Tibial nerve (tissue), 4 donors: ENCODE measurements at regions not wholly inside any gene's neighbourhood (a gene's known extent, or its start where the extent isn't known, plus 50 kb on each side); places are given as distances from the start of the nearest gene placed in this dataset.

ENCODE experiments used
- DNase-seq, 2 donors: peaks; one replicate each; pipeline ENCODE4 v3.0.0-alpha.2; 2019; ENCODE audit warnings: low spot score in 2 of 2
- H3K27ac ChIP-seq, 4 donors: fragments of 200-600 bp; sonication (generic) in 3 of 4; one replicate each; pipeline ENCODE4 v1.5.1; 2017 to 2019; ENCODE audit warnings: mild to moderate bottlenecking in 1 of 4
- H3K27me3 ChIP-seq, 2 donors: fragments of 200-600 bp; sonication (generic) in 1 of 2; one replicate each; pipeline versions ENCODE4 v1.5.1 to v1.6.0; 2017 to 2019
- H3K36me3 ChIP-seq, 3 donors: fragments of 200-600 bp; sonication (generic); one replicate each; pipeline ENCODE4 v1.5.1; 2018 to 2019
- H3K4me1 ChIP-seq, 4 donors: fragments of 200-600 bp; sonication (generic) in 3 of 4; one replicate each; pipeline ENCODE4 v1.5.1; 2017 to 2019
- H3K4me3 ChIP-seq, 4 donors: fragments of 200-600 bp; sonication (generic) in 3 of 4; one replicate each; pipeline ENCODE4 v1.5.1; 2017 to 2019; ENCODE audit warnings: mild to moderate bottlenecking in 1 of 4, moderate library complexity in 1 of 4
- H3K9me3 ChIP-seq, 4 donors: fragments of 200-600 bp; sonication (generic) in 3 of 4; one replicate each; pipeline ENCODE4 v1.5.1; 2017 to 2019
- EP300 ChIP-seq, 2 donors: sonication (generic); formaldehyde crosslinking; IDR thresholded peaks; one replicate each; pipeline ENCODE4 v1.6.1; 2017; ENCODE audit warnings: antibody characterized with exemption in 2 of 2, mild to moderate bottlenecking in 1 of 2
- POLR2A ChIP-seq, 2 donors: fragments of 450-650 bp; IDR thresholded peaks; one replicate each; pipeline ENCODE4 v1.6.1; 2017; ENCODE audit warnings: antibody characterized with exemption in 2 of 2, mild to moderate bottlenecking in 2 of 2, moderate library complexity in 2 of 2
- WGBS, 2 donors: methylation state at CpG; one replicate each; pipeline ENCODE4 v1.1.5; 2018; 5-methylcytosine and 5-hydroxymethylcytosine counted together
- TF ChIP-seq, protein P1 (sequence below), 5 experiments: fragments of 200-600 bp in 3 of 5; fragments of 450-650 bp in 2 of 5; sonication (generic) in 3 of 5; IDR thresholded peaks; one replicate each; pipeline ENCODE4 v1.5.1; 2016 to 2019; ENCODE audit warnings: antibody characterized with exemption in 5 of 5, mild to moderate bottlenecking in 3 of 5, moderate library complexity in 2 of 5

DNA sequence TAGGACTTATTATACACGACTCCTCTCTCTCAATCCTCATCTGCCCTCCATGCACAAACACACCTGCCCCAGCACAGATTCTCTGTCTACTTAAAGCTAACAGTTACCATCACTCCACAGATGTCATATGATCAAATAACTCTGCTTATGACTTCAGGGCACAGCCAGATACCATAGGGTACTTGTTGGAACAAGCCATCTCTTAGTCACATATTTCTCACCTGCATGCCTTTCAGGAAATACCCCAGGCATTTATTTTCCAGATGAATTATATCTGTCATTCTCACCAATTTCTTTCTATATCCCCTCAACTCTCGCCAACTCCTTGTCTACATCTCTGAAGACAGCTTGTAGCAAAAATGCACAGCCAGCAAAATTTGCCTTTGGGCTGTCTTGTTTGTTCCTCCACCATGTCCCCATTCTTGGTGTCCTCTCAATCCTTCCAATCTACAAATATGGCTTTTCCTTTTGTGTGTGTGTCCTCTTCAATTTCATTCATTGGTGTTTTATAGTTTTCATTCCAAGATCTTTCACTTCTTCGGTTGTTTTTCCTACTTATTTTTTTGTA, 353.9 kb upstream of the CAMK1G start:
- 74 to 84% methylated on average over 3 of the region's 3 CpGs for WGBS, 2 donors
- H3K36me3 ChIP-seq = peaks cover 0 to 5% (median 0%) of the 10 kb centered on the region in 3 donors
- peaks cover 0 to 22% (median 0%) of the 10 kb centered on the region in 4 donors for H3K9me3 ChIP-seq
- no peak for DNase-seq
- peaks cover 0 to 14% of the 10 kb centered on the region in 2 donors for H3K27me3 ChIP-seq
- no peaks in the 10 kb centered on the region for H3K4me1 ChIP-seq
- no peak overlapping the region for H3K4me3 ChIP-seq
- TF ChIP-seq POLR2A (IDR thresholded peaks at IDR 0.05) (no peak), EP300 (IDR thresholded peaks at IDR 0.05) (no peak)
- TF ChIP-seq, protein P1, sequence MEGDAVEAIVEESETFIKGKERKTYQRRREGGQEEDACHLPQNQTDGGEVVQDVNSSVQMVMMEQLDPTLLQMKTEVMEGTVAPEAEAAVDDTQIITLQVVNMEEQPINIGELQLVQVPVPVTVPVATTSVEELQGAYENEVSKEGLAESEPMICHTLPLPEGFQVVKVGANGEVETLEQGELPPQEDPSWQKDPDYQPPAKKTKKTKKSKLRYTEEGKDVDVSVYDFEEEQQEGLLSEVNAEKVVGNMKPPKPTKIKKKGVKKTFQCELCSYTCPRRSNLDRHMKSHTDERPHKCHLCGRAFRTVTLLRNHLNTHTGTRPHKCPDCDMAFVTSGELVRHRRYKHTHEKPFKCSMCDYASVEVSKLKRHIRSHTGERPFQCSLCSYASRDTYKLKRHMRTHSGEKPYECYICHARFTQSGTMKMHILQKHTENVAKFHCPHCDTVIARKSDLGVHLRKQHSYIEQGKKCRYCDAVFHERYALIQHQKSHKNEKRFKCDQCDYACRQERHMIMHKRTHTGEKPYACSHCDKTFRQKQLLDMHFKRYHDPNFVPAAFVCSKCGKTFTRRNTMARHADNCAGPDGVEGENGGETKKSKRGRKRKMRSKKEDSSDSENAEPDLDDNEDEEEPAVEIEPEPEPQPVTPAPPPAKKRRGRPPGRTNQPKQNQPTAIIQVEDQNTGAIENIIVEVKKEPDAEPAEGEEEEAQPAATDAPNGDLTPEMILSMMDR (IDR thresholded peaks at IDR 0.05) = no peak
- no peak overlapping the region for H3K27ac ChIP-seq

GRCh38 chr1:209230314-209230713, 353.2 kb upstream of the CAMK1G start:
- Histone ChIP-seq H3K36me3 (peaks cover 0 to 5% (median 0%) of the 10 kb centered on the region in 3 donors), H3K27ac (no peak overlapping the region), H3K27me3 (peaks cover 0 to 14% of the 10 kb centered on the region in 2 donors), H3K4me3 (no peak overlapping the region), H3K4me1 (no peaks in the 10 kb centered on the region), H3K9me3 (peaks cover 0 to 22% (median 0%) of the 10 kb centered on the region in 4 donors)
- TF ChIP-seq, protein P1 (IDR thresholded peaks at IDR 0.05) = no peak
- DNase-seq = no peak
- WGBS, 2 donors = 74 to 89% methylated on average over 1 of the region's 1 CpG

GRCh38 chr1:209231476-209232156, 351.9 kb upstream of the CAMK1G start:
- H3K27ac ChIP-seq = no peak overlapping the region
- WGBS, 2 donors = 26 to 27% methylated on average over 33 to 37 of the region's 84 CpGs
- no peak for DNase-seq

DNA sequence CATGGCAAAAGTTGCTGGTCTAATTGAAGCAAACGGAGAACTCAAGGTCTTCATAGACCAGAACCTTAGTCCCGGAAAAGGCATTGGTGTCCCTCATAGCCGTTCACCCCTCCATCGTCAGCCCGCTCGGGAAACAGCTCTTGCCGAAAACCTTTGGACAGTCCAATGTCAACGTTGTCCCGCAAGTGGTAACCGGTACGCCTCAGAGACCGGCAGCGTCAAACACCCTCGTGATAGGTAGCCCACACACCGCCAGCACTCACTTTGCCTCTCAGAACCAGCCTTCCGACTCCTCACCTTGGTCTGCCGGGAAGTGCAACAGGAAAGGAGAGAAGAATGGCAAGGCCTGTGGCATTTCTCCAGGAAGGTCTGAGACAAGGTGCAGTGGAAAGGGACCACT, 351.3 kb upstream of the CAMK1G start:
- H3K9me3 ChIP-seq = peaks cover 0 to 22% (median 0%) of the 10 kb centered on the region in 4 donors
- H3K4me3 ChIP-seq = no peak overlapping the region
- H3K27me3 ChIP-seq = peaks cover 0 to 14% of the 10 kb centered on the region in 2 donors
- 89 to 95% methylated on average over 17 of the region's 17 CpGs for WGBS, 2 donors
- DNase-seq = no peak
- H3K36me3 ChIP-seq = peaks cover 0 to 5% (median 0%) of the 10 kb centered on the region in 3 donors
- TF ChIP-seq, protein P1 (IDR thresholded peaks at IDR 0.05) = no peak
- TF ChIP-seq POLR2A (IDR thresholded peaks at IDR 0.05) (no peak), EP300 (IDR thresholded peaks at IDR 0.05) (no peak)
- H3K4me1 ChIP-seq = no peaks in the 10 kb centered on the region
- H3K27ac ChIP-seq = no peak overlapping the region

More at GRCh38 chr1:209231476-209232156, 351.9 kb upstream of the CAMK1G start:
- Histone ChIP-seq H3K4me1 (no peaks in the 10 kb centered on the region), H3K9me3 (peaks cover 0 to 22% (median 0%) of the 10 kb centered on the region in 4 donors), H3K36me3 (peaks cover 0 to 5% (median 0%) of the 10 kb centered on the region in 3 donors), H3K4me3 (no peak overlapping the region), H3K27me3 (peaks cover 0 to 14% of the 10 kb centered on the region in 2 donors)
- TF ChIP-seq POLR2A (IDR thresholded peaks at IDR 0.05) (no peak), EP300 (IDR thresholded peaks at IDR 0.05) (no peak)
- TF ChIP-seq, protein P1 (IDR thresholded peaks at IDR 0.05) = no peak

- no peak for DNase-seq
- H3K27ac ChIP-seq = no peak overlapping the region
These were observed 350.8 kb upstream of the CAMK1G start for GRCh38 chr1:209232759-209233158.

More at GRCh38 chr1:209232759-209233158, 350.8 kb upstream of the CAMK1G start:
- Histone ChIP-seq H3K36me3 (peaks cover 0 to 5% (median 0%) of the 10 kb centered on the region in 3 donors), H3K4me3 (no peak overlapping the region), H3K4me1 (no peaks in the 10 kb centered on the region), H3K9me3 (peaks cover 0 to 22% (median 0%) of the 10 kb centered on the region in 4 donors), H3K27me3 (peaks cover 0 to 14% of the 10 kb centered on the region in 2 donors)
- no peak for TF ChIP-seq POLR2A (IDR thresholded peaks at IDR 0.05)
- TF ChIP-seq, protein P1 (IDR thresholded peaks at IDR 0.05) = no peak
- no peak for TF ChIP-seq EP300 (IDR thresholded peaks at IDR 0.05)
- 93 to 95% methylated on average over 15 of the region's 15 CpGs for WGBS, 2 donors
